GM18868 (cell line): ENCODE measurements at regions not wholly inside any gene's neighbourhood (a gene's known extent, or its start where the extent isn't known, plus 50 kb on each side); places are given as distances from the start of the nearest gene placed in this dataset.
A peak's percentile ranks its signal among the peaks of the same experiment; 100 is the strongest.
"Not testable (repeated sequence)": the region's sequence is repeated elsewhere in the genome, so short reads cannot be mapped to it uniquely, and the experiment has no call there.

Experiments used
- ATAC-seq: cut with Tn5 transposase; IDR thresholded peaks from one replicate; pipeline ENCODE4 v1.9.1; 2021; ENCODE audit warnings: mild to moderate bottlenecking, moderate library complexity; ENCODE audit not compliant: unreplicated experiment

DNA sequence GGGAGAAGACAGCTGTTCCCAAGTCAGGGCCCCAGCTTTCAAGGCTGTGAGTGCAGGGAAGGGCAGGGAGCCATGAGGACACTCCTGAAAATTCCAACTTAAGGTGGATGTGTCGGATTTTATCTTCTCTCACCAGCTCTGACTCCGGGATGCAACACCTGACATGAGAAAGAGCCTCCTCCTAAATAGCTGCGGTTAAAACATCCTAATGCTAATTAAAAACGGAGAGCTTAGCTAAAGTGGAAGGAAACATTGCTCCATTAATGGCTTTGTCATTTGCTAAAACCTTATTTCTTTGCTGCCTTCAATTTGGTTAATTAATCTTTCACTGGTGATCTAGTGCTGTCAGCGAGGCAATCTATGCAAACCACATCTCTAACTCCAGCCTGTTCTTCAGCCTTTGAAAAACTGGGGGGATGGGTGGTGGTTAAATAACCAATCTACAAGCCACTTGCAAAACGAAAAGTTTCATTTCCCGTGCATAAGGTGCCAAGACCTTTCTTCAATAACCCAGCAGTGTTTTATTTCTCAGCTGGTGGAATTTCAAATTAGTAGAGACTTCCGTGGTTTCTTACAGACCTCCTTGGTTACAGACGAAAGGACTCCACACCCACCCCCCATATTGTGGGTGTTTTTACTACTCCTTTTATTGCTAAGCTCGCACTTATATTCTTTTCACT is 379.6 kb downstream of the MLLT3 start:
- peak; percentile 95 for ATAC-seq

DNA sequence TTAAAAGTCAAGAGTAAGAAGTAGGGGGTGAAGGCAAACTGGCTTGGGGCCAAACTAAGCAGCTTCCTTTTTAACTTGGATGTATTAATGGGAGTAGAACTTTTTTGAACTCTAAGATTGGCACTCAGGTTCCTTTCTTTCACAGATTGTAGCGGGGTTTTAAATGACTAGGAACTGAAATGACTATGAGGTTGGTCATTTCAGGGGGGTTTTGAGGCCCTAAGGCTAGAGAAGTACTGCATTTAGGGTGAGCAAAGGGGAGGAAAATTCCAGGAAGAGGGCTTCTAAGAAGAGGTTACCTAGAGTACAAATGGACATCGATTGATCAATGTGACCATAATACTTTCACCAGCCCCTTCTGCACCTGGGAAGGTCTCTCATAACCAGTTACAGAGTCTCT is 381.8 kb downstream of the MLLT3 start:
- ATAC-seq = no peak

DNA sequence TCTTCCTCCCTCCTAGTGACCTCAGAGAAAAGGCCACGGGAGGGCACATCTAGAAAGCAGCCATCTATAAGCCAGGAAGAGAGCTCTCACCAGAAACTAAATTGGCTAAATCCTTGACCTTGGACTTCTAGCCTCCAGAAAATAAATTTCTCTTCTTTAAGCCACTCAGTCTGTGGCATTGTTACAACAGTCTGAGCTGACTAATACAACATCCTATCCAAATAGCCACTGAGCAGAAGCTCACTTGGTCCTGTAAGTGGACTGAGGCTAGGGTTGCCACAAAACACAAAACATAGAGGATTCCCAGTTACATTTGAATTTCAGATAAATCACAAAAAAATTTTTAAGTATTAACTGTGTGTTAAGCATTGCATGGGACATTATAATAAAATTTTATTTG is 383.4 kb downstream of the MLLT3 start:
- ATAC-seq = no peak

DNA sequence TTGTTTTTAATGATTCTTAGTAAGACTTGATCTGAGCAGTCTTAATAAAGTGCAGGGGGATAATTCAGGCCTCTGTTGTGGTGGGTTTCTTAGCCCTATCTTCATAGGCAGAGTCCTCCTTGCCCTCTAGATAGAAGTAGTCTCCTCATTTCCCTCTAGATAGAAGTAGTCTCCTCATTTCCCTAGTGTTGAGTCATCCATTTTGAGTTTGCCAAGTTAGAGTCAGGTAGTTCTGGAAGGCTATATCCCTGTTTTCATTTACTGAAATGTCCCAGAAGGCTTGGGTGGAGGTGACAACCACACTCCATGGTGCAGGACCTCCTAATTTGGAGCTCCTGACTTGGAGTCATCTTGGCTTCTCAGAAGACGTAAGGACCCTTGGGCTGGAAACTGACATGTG is 384.6 kb downstream of the MLLT3 start:
- ATAC-seq = no peak

DNA sequence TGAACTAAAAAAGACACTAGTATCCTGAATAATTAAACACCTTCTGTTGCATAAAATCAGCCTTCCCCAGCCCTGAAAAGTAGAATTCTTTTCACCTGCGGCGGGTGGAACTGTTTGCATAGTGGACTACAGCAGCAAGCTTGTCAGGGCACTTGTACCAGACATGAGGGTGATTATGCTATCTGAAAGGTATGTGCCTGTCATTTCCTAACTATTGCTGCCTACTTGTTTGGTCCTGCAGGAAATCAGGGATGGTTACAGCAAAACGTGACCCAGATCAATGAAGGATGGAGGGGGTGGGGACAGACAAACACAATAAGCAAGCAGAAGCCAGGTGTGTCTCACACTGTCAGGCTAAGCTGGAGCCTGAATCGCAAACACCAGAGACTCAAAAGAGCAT is 385.6 kb downstream of the MLLT3 start:
- ATAC-seq = no peak

DNA sequence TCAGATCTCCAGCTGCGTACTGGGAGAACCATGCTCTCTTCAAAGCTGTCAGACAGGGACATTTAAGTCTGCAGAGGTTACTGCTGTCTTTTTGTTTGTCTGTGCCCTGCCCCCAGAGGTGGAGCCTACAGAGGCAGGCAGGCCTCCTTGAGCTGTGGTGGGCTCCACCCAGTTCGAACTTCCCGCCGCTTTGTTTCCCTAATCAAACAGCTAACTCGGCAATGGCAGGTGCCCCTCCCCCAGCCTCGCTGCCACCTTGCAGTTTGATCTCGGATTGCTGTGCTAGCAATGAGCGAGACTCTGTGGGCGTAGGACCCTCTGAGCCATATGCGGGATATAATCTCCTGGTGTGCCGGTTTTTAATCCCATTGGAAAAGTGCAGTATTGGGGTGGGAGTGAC is 387.1 kb downstream of the MLLT3 start:
- ATAC-seq = not testable (repeated sequence)

DNA sequence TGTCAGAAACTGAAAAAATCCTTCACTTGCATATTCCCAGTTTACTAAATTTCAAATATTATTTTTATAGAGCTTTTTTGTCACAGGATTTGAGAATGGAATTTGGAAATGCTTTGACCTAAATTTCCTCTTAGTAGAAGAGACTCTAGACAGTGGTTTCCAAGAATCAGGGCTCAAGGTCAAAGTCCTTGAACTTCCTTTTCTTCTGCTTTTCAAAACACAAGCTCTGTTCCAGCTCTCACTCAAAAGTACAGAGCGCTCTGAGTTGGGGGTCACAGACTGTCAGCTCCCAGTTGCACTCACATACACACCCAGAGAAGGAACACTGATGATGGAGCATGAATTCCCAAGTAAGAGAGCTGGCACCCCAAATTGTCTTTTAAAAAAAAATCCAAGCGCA is 394.2 kb downstream of the MLLT3 start:
- ATAC-seq = no peak

DNA sequence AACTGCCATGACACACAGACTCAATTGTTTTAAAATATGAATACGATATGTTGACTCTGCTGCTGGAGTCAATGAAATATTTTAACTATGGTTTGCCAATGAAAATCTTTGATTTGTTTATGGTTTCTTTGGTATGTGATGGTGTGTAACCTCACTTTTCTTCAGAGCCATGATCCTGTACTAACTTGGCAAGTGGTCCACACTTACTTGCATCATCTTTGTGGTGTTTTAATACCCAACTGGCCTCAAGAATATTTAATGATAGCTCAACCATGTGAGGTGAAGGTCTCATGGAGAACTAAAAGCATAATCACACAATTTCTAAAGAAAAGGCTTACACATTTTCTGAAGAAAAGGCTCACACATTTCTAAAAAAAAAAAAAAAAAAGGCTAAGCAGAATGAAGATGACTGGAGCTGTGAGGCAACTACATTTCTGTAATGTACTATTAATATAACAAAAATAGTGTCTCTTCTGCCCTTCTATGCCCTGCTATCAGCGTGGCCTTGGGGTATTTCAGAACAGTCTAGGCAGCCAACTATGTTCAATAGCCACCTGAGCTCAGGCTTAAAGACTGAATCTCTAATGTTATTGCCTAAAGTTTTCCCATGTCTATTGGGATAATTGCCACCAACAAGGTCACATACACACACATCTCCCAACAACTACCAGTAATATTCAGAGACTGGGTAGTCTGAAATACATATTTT is 395.0 kb downstream of the MLLT3 start:
- no peak for ATAC-seq

DNA sequence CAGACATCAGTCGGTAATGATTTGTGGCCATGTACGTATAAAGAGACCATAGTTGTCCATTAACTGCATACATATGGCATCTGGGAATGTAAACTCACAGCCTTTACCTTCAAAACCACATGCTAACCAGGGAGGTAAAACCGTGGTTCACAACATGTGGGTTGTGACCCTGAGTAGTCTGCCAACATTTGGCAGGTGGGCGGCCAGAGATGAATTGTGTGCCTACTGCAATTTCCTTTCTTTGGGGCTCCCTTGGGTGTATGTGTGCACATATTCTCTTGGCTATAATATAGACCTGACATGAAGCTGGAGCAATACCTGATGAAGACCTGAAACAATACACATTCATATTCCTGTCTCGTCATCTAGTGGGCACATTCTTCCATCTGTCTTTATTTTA is 396.0 kb downstream of the MLLT3 start:
- no peak for ATAC-seq

DNA sequence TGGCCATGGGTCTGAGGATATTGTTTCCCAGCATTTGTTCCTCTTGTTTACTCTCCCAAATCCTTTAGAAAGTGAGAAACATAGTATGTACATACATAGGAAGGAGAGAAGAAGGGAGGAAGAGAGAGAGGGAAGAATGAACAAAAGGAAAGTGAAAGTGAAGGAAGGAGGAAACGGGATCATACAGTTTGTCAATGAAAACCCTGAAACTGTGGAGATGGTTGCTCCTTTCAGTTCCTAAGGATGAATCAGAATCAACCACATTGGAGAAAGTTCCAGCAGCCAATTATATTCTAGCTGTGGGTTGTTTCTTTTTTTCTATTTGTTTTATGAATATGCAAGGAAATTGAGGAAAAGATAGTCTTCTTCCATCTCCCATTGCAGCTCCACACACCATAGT is 396.5 kb downstream of the MLLT3 start:
- no peak for ATAC-seq

DNA sequence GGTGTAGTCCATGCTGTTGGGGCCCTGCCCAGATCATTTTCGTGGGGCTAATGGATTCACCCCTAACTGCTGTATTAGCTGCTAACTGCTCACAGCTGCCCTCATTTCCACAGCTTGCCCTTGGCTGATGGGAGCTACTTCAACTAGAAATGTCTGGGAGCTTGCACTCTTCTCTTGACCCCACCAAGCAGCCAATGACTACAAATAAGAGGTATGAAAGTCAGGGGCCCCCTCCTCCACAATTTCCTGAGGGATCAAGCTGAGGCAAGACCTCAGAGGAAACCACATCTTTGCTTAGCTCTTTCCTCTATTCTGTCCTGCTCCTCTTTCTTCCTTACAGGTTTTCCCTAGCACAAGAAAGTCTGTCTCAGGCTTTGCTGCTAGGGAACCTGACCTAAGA is 397.5 kb downstream of the MLLT3 start:
- ATAC-seq = no peak

DNA sequence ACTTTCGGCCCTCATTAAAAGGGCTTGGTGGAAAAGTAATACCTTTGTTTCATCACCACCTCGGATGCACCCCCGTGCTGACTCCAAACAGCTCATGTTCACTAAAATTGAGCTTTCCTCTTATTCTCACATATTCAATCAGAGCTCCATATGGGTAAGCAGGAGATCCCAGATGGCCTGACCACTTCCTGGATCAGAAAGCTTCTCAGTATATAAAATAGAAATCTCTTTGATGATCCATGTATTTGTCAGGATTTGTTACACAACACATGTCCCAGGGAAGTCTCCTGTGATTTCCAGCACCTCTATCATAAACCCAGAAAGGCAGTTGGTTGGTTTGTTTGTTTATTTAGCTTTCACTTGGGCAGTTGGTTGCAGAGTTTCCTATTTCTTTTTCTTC is 402.0 kb downstream of the MLLT3 start:
- no peak for ATAC-seq

DNA sequence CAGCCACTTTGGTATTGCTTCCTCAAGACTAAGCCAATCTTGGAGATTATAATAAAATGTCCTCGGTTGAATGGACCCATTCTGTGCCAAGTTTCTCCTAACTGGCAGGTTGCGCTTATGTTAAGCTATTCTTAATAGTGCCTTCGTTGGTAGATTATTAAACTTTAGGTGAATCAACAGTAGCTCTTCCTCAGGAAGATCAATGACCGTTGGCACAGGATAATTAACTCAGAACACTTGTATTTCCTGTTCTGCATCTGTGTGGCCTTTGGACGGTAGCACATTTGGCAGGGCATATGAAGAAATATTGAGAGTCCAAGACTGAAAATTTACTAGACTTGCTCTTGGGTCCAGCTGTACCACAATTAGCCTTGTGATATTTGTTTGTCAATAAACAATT is 402.9 kb downstream of the MLLT3 start:
- ATAC-seq = no peak

DNA sequence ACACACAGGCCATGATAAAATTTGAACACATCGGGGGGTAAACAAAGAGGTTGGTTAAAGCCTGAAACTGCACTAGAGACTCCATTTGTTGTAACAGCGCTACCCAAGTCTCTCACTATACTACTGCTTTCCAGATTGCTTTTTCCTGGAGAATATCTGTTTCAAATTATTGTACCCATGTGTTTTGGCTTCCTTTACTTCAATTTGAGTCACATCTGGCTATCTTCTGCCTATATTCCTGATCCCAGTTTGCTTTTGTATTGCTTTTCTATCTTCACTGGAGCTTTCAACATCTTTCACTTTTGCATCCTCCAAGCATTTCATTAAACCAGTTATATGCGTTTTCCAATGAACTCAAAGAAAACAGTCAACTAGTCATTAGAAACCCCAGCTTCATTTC is 404.7 kb downstream of the MLLT3 start:
- no peak for ATAC-seq

DNA sequence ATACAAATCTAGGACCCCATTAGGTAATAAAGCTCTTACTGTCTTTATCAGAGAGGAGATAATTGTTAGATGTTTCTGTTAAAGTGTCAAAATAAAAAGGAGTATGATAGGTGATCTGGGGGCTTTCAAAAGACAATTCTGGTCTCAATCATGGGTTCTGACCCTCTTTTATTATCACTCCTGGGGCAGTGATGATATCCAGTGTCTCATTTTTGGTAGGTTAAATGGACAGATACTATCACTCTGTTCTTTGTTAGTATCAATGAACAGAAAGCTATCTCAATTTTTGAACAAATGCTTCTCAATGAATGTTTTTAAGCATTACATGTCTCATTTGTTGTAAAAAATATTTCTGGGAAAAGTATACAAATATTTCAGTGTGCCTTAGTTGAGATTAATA is 405.9 kb downstream of the MLLT3 start:
- no peak for ATAC-seq

DNA sequence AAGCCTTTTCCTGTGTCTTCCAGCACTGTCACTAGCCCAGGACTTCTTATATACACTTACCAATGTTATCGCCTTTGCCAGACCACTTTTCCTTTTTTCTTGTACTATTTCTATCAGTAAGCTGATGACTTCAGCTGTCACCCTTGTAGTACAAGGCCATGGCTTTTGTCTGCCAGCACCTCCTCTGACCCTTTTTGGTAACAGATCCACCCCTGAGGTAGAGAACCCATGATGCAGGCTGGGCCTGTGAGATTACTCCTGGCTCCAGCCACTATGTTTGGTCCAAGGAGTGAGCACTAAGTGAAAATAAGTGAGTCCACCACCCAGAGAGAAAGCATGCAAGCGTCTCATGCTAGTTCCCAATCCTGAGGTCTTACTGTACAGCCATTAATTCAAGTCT is 406.7 kb downstream of the MLLT3 start:
- ATAC-seq = no peak

DNA sequence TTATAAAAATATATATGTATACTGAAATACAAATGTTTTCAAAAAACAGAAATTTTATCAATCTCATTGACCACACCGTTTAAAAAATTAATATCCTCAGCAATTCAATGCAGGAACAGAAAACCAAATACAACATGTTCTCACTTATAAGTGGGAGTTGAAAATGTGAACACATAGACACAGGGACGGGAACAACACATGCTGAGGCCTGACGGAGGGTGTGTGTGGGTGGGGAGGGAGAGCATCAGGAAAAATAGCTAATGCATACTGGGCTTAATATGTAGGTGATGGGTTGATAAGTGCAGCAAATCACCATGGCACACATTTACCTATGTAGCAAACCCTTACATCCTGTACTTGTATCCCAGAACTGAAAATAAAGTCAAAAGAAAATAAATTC is 409.5 kb downstream of the MLLT3 start:
- ATAC-seq = no peak

DNA sequence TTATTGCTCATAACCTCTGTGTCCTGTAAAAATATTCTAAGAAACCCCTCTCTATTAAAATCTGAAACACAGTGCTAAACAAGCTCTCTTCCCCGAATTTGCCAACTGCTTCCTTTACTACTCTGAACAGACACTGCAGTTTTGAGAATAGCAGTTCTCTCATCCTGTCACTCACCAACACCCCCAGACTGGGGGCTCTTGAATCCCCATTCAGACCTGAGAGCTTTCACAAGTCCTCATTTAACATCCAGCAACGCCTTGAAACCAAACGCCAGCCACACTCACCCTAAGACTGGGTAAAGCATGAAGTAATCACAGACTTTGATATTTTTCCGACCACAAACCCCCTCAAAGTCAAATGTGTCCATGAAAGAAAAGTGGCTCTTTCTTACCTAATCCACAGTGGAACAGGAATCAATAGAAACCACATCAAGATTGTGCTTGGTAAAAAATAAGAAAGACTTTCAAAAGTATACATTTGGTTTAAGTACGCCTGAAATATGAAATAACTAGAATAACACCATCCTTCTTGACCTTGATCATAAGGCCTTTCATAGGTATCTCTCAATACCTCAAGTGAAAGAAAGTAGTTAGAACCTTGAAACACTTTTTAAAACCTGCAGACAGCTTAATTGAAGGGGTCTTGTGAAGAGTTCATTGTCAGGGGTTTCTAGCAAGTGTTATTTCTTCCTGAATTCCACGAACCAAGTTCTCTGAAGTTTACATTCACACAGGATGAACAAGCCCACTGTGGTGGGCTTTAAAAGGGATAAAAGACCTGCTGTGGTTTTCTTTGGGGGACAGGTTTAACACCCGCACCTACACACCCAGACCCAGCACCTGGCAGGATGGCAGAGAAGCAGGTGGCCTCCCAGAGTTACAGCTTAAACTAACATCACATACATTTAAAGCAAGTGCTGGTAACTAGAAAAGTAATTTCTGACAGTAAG is 412.6 kb downstream of the MLLT3 start:
- ATAC-seq = no peak

DNA sequence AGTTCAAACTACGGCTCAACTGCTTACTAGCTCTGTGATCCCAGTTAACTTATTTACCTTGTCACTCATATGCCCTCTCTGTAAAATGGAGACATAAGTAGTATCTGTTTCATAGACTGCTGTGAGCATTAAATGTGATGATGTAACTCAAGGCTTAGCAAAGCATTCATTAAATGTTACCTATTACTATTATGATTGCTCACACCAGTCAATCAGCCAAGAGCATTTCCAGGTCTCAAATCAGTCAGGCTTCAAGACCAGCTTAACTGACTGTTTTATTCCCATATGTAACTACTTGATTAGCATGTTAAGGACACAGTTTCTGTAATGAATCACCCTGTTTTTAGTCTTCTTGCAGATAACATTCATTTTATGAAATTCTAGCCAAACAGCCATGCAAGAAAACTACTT is 413.3 kb downstream of the MLLT3 start:
- ATAC-seq = no peak

DNA sequence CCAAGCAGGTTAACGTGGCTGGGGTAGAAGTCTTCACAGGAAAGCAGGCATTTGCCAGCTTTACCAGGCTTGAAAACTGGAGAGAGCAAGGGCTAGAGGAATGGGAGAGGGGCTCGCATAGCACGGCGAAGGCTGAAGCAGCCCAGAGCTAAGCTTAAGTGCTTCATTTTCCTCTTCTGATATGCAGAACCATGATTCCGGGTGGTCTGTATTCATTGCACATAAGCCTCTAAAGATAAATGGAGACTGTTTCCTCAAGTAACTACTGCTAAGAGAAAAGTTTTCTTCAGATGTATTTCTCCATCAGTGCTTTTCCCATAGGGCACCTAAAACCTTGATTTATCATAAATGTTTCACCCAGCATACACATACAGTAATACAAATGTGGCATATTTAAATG is 414.1 kb downstream of the MLLT3 start:
- no peak for ATAC-seq

DNA sequence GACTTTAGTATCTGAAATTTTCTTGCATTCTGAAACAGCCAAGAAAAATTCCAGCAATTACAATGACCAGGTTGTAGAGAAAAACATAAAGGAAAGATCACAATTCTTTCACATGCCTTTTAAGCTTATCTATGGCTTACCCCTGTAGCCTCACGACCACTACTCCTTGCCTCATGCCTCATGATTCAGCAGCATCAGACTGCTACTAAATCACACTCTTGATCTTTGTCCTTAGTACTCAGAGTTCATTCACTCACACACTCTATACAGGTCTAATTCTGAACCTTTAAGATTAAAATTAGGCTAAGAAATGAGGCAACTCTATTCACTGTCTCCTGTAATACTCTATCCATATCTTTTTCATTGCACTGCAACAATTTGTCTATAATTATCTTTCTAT is 415.1 kb downstream of the MLLT3 start:
- ATAC-seq = no peak

DNA sequence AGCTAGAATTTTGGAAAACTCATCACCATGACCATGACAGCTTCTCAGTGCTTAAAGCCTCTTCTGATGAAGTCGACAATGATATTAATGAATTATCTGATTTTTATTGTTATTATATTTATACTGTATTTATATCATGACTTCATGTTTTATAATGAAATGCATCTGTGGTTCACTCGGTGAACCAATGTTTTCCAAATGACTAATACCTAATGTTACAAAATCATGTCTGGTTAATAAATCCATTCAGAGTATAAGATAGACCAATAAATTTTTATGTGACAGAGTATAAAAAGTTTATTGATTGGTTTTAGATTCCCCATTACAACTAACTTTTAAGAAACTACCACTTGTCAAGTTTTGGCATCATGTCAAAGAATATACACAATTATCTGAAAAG is 416.5 kb downstream of the MLLT3 start:
- no peak for ATAC-seq
